ENCODE measurements at regions not wholly inside any gene's neighbourhood (a gene's known extent, or its start where the extent isn't known, plus 50 kb on each side); places are given as distances from the start of the nearest gene placed in this dataset.

GRCh38 chr9:82894961-82895821, 167.8 kb downstream of the RASEF start:
- no peak for TF ChIP-seq CTCF (conservative IDR thresholded peaks at IDR 0.05; ENCODE audit: low read depth, low read length)
- no peak for TF ChIP-seq EZH2 (IDR thresholded peaks at IDR 0.05; ENCODE audit: borderline replicate concordance, low read depth, low read length, poor library complexity, severe bottlenecking)

All from A673 (cell line).